ENCODE measurements at regions not wholly inside any gene's neighbourhood (a gene's known extent, or its start where the extent isn't known, plus 50 kb on each side); places are given as distances from the start of the nearest gene placed in this dataset.

- no peaks in the 10 kb centered on the region for H3K36me3 ChIP-seq (ENCODE audit: control insufficient read depth in 2 of 2, extremely low read depth in 1 of 2, insufficient read depth in 1 of 2, low read length in 1 of 2)
- H3K4me1 Mint-ChIP-seq: no peaks in the 10 kb centered on the region
- ChIA-PET CTCF (no interaction called here), POLR2A (no interaction called here)
- no peaks in the 10 kb centered on the region for H3K27me3 ChIP-seq (replicated peaks in 1 of 2; ENCODE audit: control insufficient read depth in 2 of 2, extremely low read depth in 1 of 2, insufficient read depth in 2 of 2, low read length in 1 of 2)
- H3K27me3 Mint-ChIP-seq: no peaks in the 10 kb centered on the region
- no peak overlapping the region for H3K27ac Mint-ChIP-seq
- no peaks in the 10 kb centered on the region for H3K4me1 ChIP-seq (ENCODE audit: control insufficient read depth in 1 of 2, extremely low read depth in 1 of 2, insufficient read depth in 2 of 2, low read length in 2 of 2)
- WGBS (ENCODE audit: insufficient coverage): no CpG with 5 or more reads among the region's 4 CpGs
- DNase-seq (no peak), ATAC-seq (replicated peaks in 1 of 4) (no peak)
- no peak overlapping the region for H3K4me3 Mint-ChIP-seq
- no peak overlapping the region for H3K4me3 ChIP-seq (ENCODE audit: control insufficient read depth in 1 of 2, extremely low read depth in 1 of 2, low read length in 1 of 2)
- H3K27ac ChIP-seq (ENCODE audit: low read length): no peak overlapping the region
- no peaks in the 10 kb centered on the region for H3K36me3 Mint-ChIP-seq
- H3K9me3 ChIP-seq: no peaks in the 10 kb centered on the region
- H3K9me3 Mint-ChIP-seq: peaks cover 0 to 3% (median 0%) of the 10 kb centered on the region in 3 donors
These were observed 363.6 kb downstream of the ANXA1 start for GRCh38 chr9:73515216-73515615.

- H3K27ac Mint-ChIP-seq: no peak overlapping the region
- CTCF ChIA-PET: no interaction called here
These were observed 371.7 kb downstream of the ANXA1 start for GRCh38 chr9:73523391-73523790.

GRCh38 chr9:73525350-73525749, 373.7 kb downstream of the ANXA1 start:
- no peak for DNase-seq
- ChIA-PET POLR2A (no interaction called here), CTCF (no interaction called here)
- no peaks in the 10 kb centered on the region for H3K9me3 Mint-ChIP-seq
- no peaks in the 10 kb centered on the region for H3K36me3 Mint-ChIP-seq
- H3K27me3 ChIP-seq (replicated peaks in 1 of 2; ENCODE audit: control insufficient read depth in 2 of 2, extremely low read depth in 1 of 2, insufficient read depth in 2 of 2, low read length in 1 of 2): no peaks in the 10 kb centered on the region
- H3K27ac ChIP-seq (ENCODE audit: low read length): no peak overlapping the region
- H3K9me3 ChIP-seq: no peaks in the 10 kb centered on the region
- no peak overlapping the region for H3K4me3 ChIP-seq (ENCODE audit: control insufficient read depth in 1 of 2, extremely low read depth in 1 of 2, low read length in 1 of 2)
- no peak overlapping the region for H3K4me3 Mint-ChIP-seq
- no peaks in the 10 kb centered on the region for H3K36me3 ChIP-seq (ENCODE audit: control insufficient read depth in 2 of 2, extremely low read depth in 1 of 2, insufficient read depth in 1 of 2, low read length in 1 of 2)
- no peaks in the 10 kb centered on the region for H3K4me1 ChIP-seq (ENCODE audit: control insufficient read depth in 1 of 2, extremely low read depth in 1 of 2, insufficient read depth in 2 of 2, low read length in 2 of 2)
- no peak overlapping the region for H3K27ac Mint-ChIP-seq
- WGBS (ENCODE audit: insufficient coverage): no CpG with 5 or more reads among the region's 1 CpG
- no peaks in the 10 kb centered on the region for H3K4me1 Mint-ChIP-seq
- no peak for ATAC-seq (replicated peaks in 1 of 4)
- no peaks in the 10 kb centered on the region for H3K27me3 Mint-ChIP-seq

More at GRCh38 chr9:73523391-73523790, 371.7 kb downstream of the ANXA1 start:
- H3K27ac ChIP-seq (ENCODE audit: low read length): no peak overlapping the region
- H3K36me3 ChIP-seq (ENCODE audit: control insufficient read depth in 2 of 2, extremely low read depth in 1 of 2, insufficient read depth in 1 of 2, low read length in 1 of 2): no peaks in the 10 kb centered on the region
- Mint-ChIP-seq H3K4me3 (no peak overlapping the region), H3K36me3 (no peaks in the 10 kb centered on the region), H3K4me1 (no peaks in the 10 kb centered on the region), H3K27me3 (no peaks in the 10 kb centered on the region), H3K9me3 (no peaks in the 10 kb centered on the region)
- DNase-seq: no peak
- H3K9me3 ChIP-seq: no peaks in the 10 kb centered on the region
- no peaks in the 10 kb centered on the region for H3K27me3 ChIP-seq (replicated peaks in 1 of 2; ENCODE audit: control insufficient read depth in 2 of 2, extremely low read depth in 1 of 2, insufficient read depth in 2 of 2, low read length in 1 of 2)
- no peak for ATAC-seq (replicated peaks in 1 of 4)
- H3K4me1 ChIP-seq (ENCODE audit: control insufficient read depth in 1 of 2, extremely low read depth in 1 of 2, insufficient read depth in 2 of 2, low read length in 2 of 2): no peaks in the 10 kb centered on the region
- POLR2A ChIA-PET: no interaction called here
- H3K4me3 ChIP-seq (ENCODE audit: control insufficient read depth in 1 of 2, extremely low read depth in 1 of 2, low read length in 1 of 2): no peak overlapping the region
- WGBS (ENCODE audit: insufficient coverage): no CpG with 5 or more reads among the region's 2 CpGs

- no peak for DNase-seq
- Mint-ChIP-seq H3K4me3 (no peak overlapping the region), H3K9me3 (no peaks in the 10 kb centered on the region), H3K4me1 (no peaks in the 10 kb centered on the region), H3K27me3 (no peaks in the 10 kb centered on the region), H3K27ac (no peak overlapping the region), H3K36me3 (no peaks in the 10 kb centered on the region)
- ATAC-seq (replicated peaks in 1 of 4): no peak
- Histone ChIP-seq H3K9me3 (no peaks in the 10 kb centered on the region), H3K27me3 (replicated peaks in 1 of 2; ENCODE audit: control insufficient read depth in 2 of 2, extremely low read depth in 1 of 2, insufficient read depth in 2 of 2, low read length in 1 of 2) (no peaks in the 10 kb centered on the region), H3K27ac (ENCODE audit: low read length) (no peak overlapping the region), H3K4me1 (ENCODE audit: control insufficient read depth in 1 of 2, extremely low read depth in 1 of 2, insufficient read depth in 2 of 2, low read length in 2 of 2) (no peaks in the 10 kb centered on the region), H3K4me3 (ENCODE audit: control insufficient read depth in 1 of 2, extremely low read depth in 1 of 2, low read length in 1 of 2) (no peak overlapping the region), H3K36me3 (ENCODE audit: control insufficient read depth in 2 of 2, extremely low read depth in 1 of 2, insufficient read depth in 1 of 2, low read length in 1 of 2) (no peaks in the 10 kb centered on the region)
- ChIA-PET POLR2A (interaction anchor here in 1 of 2 donors (0.6 kb wide), 1 partner anchor 53 kb away, joined by 4 read pairs; no protein-coding TSS in a partner anchor), CTCF (no interaction called here)
- no CpG with 5 or more reads among the region's 1 CpG for WGBS (ENCODE audit: insufficient coverage)
These were observed 375.9 kb downstream of the ANXA1 start for GRCh38 chr9:73527521-73527920.

GRCh38 chr9:73528926-73529325, 377.3 kb downstream of the ANXA1 start:
- POLR2A ChIA-PET: no interaction called here
- no peaks in the 10 kb centered on the region for H3K36me3 Mint-ChIP-seq

GRCh38 chr9:73529666-73530065, 378.0 kb downstream of the ANXA1 start:
- CTCF ChIA-PET: no interaction called here
- WGBS (ENCODE audit: insufficient coverage): 100% methylated on average over 1 of the region's 1 CpG
- no peak for ATAC-seq (replicated peaks in 1 of 4)

More at GRCh38 chr9:73528926-73529325, 377.3 kb downstream of the ANXA1 start:
- no CpG with 5 or more reads among the region's 4 CpGs for WGBS (ENCODE audit: insufficient coverage)
- no peaks in the 10 kb centered on the region for H3K4me1 ChIP-seq (ENCODE audit: control insufficient read depth in 1 of 2, extremely low read depth in 1 of 2, insufficient read depth in 2 of 2, low read length in 2 of 2)
- H3K27me3 Mint-ChIP-seq: no peaks in the 10 kb centered on the region
- no peak overlapping the region for H3K4me3 Mint-ChIP-seq
- CTCF ChIA-PET: no interaction called here
- ATAC-seq (replicated peaks in 1 of 4) (no peak), DNase-seq (no peak)
- peaks cover 0 to 6% (median 3%) of the 10 kb centered on the region in 3 donors for H3K9me3 Mint-ChIP-seq
- no peaks in the 10 kb centered on the region for H3K9me3 ChIP-seq
- H3K4me1 Mint-ChIP-seq: no peaks in the 10 kb centered on the region
- H3K27me3 ChIP-seq (replicated peaks in 1 of 2; ENCODE audit: control insufficient read depth in 2 of 2, extremely low read depth in 1 of 2, insufficient read depth in 2 of 2, low read length in 1 of 2): no peaks in the 10 kb centered on the region
- H3K4me3 ChIP-seq (ENCODE audit: control insufficient read depth in 1 of 2, extremely low read depth in 1 of 2, low read length in 1 of 2): no peak overlapping the region
- H3K27ac ChIP-seq (ENCODE audit: low read length): no peak overlapping the region
- H3K27ac Mint-ChIP-seq: no peak overlapping the region
- H3K36me3 ChIP-seq (ENCODE audit: control insufficient read depth in 2 of 2, extremely low read depth in 1 of 2, insufficient read depth in 1 of 2, low read length in 1 of 2): no peaks in the 10 kb centered on the region

GRCh38 chr9:73531051-73531532, 379.4 kb downstream of the ANXA1 start:
- H3K4me1 Mint-ChIP-seq: no peaks in the 10 kb centered on the region
- ChIA-PET CTCF (no interaction called here), POLR2A (no interaction called here)
- H3K27me3 ChIP-seq (replicated peaks in 1 of 2; ENCODE audit: control insufficient read depth in 2 of 2, extremely low read depth in 1 of 2, insufficient read depth in 2 of 2, low read length in 1 of 2): no peaks in the 10 kb centered on the region
- no peak overlapping the region for H3K27ac Mint-ChIP-seq
- H3K27me3 Mint-ChIP-seq: no peaks in the 10 kb centered on the region
- H3K36me3 ChIP-seq (ENCODE audit: control insufficient read depth in 2 of 2, extremely low read depth in 1 of 2, insufficient read depth in 1 of 2, low read length in 1 of 2): no peaks in the 10 kb centered on the region
- no CpG with 5 or more reads among the region's 5 CpGs for WGBS (ENCODE audit: insufficient coverage)
- H3K9me3 ChIP-seq: no peaks in the 10 kb centered on the region
- no peak for DNase-seq
- no peaks in the 10 kb centered on the region for H3K4me1 ChIP-seq (ENCODE audit: control insufficient read depth in 1 of 2, extremely low read depth in 1 of 2, insufficient read depth in 2 of 2, low read length in 2 of 2)
- no peak overlapping the region for H3K4me3 ChIP-seq (ENCODE audit: control insufficient read depth in 1 of 2, extremely low read depth in 1 of 2, low read length in 1 of 2)
- ATAC-seq (replicated peaks in 1 of 4): no peak
- H3K9me3 Mint-ChIP-seq: peaks cover 0 to 8% (median 3%) of the 10 kb centered on the region in 3 donors
- no peak overlapping the region for H3K4me3 Mint-ChIP-seq
- H3K36me3 Mint-ChIP-seq: no peaks in the 10 kb centered on the region
- no peak overlapping the region for H3K27ac ChIP-seq (ENCODE audit: low read length)

More at GRCh38 chr9:73529666-73530065, 378.0 kb downstream of the ANXA1 start:
- no peak overlapping the region for H3K4me3 Mint-ChIP-seq
- no peaks in the 10 kb centered on the region for H3K4me1 Mint-ChIP-seq
- H3K36me3 ChIP-seq (ENCODE audit: control insufficient read depth in 2 of 2, extremely low read depth in 1 of 2, insufficient read depth in 1 of 2, low read length in 1 of 2): no peaks in the 10 kb centered on the region
- H3K36me3 Mint-ChIP-seq: no peaks in the 10 kb centered on the region
- H3K4me1 ChIP-seq (ENCODE audit: control insufficient read depth in 1 of 2, extremely low read depth in 1 of 2, insufficient read depth in 2 of 2, low read length in 2 of 2): no peaks in the 10 kb centered on the region
- H3K27ac ChIP-seq (ENCODE audit: low read length): no peak overlapping the region
- no peaks in the 10 kb centered on the region for H3K27me3 ChIP-seq (replicated peaks in 1 of 2; ENCODE audit: control insufficient read depth in 2 of 2, extremely low read depth in 1 of 2, insufficient read depth in 2 of 2, low read length in 1 of 2)
- H3K9me3 Mint-ChIP-seq: peaks cover 0 to 8% (median 3%) of the 10 kb centered on the region in 3 donors
- POLR2A ChIA-PET: no interaction called here
- no peak overlapping the region for H3K4me3 ChIP-seq (ENCODE audit: control insufficient read depth in 1 of 2, extremely low read depth in 1 of 2, low read length in 1 of 2)
- H3K27ac Mint-ChIP-seq: no peak overlapping the region
- no peaks in the 10 kb centered on the region for H3K27me3 Mint-ChIP-seq
- no peaks in the 10 kb centered on the region for H3K9me3 ChIP-seq
- no peak for DNase-seq

Data from T-cell (primary cell).